T-helper 1 cell (primary cell): ENCODE measurements at regions not wholly inside any gene's neighbourhood (a gene's known extent, or its start where the extent isn't known, plus 50 kb on each side); places are given as distances from the start of the nearest gene placed in this dataset.
A peak's percentile ranks its signal among the peaks of the same experiment; 100 is the strongest.
"Not testable (repeated sequence)": the region's sequence is repeated elsewhere in the genome, so short reads cannot be mapped to it uniquely, and the experiment has no call there.

ENCODE experiments used
- DNase-seq, 5 donors: peaks; one replicate each; pipeline ENCODE4 v3.0.0-alpha.2; 2012 to 2020

- DNase-seq: no peak
Measured at GRCh38 chr2:106339609-106340008, 128.6 kb downstream of the RGPD3 start.

GRCh38 chr2:106339132-106339531, 129.1 kb downstream of the RGPD3 start:
- DNase-seq: no peak

DNA sequence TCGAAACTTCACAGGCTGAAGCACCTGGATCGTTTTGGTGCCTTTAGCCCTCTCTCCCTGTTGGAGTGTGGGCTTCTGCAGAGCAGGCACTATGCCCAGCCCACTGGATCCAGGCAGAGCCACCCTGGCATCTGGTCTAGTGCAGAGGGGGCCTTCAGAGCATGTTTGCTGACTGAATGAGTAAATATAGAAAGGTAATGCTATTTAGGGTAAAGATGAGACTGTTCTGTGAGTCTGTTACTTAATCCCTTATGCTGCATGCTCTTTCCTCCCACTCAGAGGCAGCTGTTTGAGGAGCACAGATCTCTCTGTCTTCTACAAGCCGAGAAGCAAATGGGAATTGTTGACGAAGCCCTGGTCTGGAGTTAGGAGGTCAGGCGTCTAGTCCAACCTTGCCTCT, 130.2 kb downstream of the RGPD3 start:
- no peak for DNase-seq

- no peak for DNase-seq
Measured at GRCh38 chr2:106336737-106337136, 131.5 kb downstream of the RGPD3 start.

DNA sequence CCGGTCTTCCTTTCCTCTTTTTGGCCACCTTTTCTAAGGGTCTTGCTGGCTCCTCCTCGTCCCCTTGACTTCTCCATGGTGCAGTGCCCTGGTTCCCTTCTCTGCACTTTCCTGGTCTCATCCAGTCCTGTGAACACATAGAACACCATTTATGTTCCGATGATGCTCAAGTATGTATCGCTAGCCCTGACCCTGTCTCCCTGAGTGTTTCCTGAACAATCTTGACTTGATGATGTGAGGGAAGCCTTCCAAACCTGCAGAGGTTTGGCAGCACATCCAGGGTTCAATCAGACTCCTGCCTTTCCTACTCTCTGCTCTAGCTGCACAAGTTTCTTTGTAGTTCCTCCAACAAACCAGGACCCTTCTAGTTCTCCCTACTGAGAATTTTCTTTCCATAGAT, 132.1 kb downstream of the RGPD3 start:
- DNase-seq: no peak

- DNase-seq: no peak
Measured at GRCh38 chr2:106334802-106335201, 133.4 kb downstream of the RGPD3 start.

DNA sequence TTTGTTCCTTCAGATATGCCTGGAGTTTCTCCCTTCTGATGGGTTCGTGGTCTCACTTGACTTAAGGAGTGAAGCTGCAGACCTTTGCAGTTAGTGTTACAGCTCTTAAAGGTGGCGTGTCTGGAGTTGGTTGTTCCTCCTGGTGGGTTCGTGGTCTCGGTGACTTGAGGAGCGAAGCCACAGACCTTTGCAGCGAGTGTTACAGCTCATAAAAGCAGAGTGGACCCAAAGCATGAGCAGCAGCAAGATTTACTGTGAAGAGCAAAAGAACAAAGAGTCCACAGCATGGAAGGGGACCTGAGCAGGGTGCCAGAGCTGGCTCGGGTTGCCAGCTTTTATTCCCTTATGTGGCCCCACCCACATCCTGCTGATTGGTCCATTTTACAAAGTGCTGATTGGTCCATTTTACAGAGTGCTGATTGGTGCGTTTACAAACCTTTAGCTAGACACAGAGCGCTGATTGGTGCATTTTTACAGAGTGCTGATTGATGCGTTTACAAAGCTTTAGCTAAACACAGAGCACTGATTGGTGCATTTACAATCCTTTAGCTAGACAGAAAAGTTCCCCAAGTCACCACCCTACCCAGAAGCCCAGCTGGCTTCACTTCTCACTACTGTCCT, 134.8 kb downstream of the RGPD3 start:
- not testable (repeated sequence) for DNase-seq

DNA sequence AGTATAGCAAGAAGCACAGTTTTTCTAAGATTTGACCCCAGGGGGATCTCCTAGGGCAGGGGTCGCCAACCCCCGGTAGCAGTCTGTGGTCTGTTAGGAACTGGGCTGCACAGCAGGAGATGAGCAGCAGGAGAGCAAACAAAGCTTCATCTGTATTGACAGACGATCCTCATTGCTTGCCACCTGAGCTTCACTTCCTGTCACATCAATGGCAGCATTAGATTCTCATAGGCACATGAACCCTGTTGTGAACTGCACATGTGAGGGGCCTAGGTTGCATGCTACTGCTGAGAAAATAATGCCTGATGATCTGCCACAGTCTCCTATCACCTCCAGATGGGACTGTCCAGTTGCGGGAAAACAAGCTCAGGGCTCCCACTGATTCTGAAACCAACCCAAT, 136.2 kb downstream of the RGPD3 start:
- no peak for DNase-seq

DNA sequence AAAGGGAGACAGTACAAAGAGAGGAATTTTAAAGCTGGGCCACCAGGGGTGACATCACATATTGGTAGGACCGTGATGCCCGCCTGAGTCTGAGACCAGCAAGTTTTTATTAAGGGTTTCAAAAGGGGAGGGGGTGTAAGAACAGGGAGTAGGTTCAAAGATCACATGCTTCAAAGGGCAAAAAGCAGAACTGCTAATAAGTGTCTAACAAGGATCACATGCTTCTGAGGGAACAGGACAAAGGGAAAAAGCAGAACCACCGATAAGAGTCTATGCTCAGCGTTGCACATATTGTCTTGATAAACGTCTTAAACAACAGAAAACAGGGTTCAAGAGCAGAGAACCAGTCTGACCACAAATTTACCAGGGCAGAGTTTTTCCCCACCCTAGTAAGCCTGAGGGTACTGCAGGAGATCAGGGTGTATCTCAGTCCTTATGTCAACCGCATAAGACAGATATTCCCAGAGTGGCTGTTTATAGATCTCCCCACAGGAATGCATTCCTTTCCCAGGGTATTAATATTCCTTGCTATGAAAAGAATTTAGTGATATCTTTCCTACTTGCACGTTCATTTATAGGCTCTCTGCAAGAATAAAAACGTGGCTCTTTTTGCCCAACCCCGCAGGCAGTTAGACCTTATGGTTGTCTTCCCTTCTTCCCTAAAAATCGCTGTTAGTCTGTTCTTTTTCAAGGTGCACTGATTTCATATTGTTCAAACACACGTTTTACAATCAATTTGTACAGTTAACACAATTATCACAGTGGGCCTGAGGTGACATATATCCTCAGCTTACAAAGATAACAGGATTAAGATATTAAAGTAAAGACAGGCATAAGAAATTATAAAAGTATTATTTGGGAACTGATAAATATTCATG, 136.5 kb upstream of the UXS1 start:
- not testable (repeated sequence) for DNase-seq

- no peak for DNase-seq
Measured at GRCh38 chr2:106323337-106324013, 129.4 kb upstream of the UXS1 start.

DNA sequence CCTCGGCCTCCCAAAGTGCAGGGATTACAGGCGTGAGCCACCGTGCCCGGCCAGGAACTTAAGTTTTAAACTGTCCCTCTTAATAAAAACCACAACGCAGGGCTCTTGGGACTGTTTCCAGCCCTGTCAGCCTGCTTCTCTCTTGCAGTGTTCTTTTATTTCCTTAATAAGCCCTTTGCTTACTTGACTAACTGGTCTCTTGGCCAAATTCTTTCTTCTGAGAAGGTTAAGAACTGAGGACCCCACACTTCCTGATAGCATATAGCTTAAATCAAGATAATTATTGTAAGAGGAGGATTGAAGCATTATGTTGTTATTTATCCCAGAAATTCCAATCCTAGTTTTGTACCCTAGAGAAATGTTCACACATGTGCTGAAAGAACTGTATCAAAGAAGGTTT, 128.2 kb upstream of the UXS1 start:
- no peak for DNase-seq

DNA sequence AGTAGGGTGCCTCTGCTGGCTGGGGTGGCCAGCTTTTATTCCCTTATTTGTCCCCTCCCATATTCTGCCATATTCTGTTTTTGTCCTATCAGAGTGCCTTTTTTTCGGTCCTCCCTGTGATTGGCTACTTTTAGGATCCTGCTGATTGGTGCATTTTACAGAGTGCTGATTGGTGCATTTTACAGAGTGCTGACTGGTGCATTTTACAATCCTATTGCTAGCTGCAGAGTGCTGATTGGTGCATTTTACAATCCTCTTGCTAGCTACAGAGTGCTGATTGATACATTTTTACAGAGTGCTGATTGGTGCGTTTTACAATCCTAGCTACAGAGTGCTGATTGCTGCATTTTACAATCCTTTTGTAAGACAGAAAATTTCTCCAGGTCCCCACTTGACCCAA, 126.3 kb upstream of the UXS1 start:
- DNase-seq: not testable (repeated sequence)

DNA sequence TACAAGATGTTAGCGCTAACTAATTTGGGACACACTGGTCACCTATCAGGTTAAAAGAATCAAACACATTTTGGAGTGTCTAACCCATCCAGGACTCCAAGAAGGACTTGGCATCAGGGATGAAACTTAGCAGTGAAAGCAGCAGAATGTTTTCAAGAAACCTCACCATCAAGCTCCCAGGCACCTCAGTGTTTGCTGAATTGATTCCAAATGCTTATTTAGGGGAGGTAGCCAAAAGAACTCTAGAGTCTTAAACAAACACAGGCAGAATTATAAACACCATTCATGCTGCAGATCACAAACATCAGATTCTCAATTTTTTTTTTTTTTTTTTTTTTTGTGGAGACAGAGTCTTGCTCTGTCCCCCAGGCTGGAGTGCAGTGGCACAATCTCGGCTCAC, 122.8 kb upstream of the UXS1 start:
- no peak for DNase-seq

DNA sequence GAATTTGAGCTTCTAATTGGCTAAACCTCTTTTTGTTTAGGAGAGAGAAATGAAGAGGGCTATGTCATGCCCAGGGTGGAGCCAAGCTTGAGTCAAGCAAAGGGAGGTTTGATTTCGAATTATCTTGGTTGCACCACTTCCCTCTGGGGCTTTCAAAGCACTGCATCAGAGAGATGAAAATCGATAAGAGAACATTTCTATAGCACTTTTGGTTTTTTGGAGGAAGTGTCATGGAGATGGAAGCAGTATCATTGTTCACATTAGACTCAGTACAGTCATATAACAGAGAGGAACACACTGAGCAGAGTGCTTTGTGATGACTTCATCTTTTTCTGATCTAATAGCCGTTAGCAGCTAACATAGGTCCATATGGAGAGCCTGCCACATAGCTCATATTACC, 120.3 kb upstream of the UXS1 start:
- peak in 1 of 5 donors; percentile 48 for DNase-seq

- no peak for DNase-seq
Measured at GRCh38 chr2:106311041-106311370, 116.9 kb upstream of the UXS1 start.

DNA sequence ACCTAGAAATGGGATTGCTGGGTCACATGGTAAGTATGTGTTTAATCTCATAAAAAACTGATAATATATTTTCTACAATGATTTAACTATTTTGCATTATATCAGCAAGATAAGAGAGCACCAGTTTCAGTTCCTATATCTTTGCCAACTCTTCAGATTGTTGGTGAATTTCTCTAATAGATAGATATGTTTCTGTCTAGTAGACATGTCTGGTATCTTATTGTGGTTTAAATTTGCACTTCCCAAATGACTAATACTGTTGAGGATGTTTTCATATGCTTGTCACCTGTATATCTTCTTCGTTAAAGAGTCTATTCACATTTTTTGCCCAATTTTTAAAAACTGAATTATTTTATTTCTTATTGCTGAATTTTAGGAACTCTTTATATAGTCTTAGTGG, 113.8 kb upstream of the UXS1 start:
- no peak for DNase-seq

GRCh38 chr2:106306387-106306786, 112.3 kb upstream of the UXS1 start:
- no peak for DNase-seq

DNA sequence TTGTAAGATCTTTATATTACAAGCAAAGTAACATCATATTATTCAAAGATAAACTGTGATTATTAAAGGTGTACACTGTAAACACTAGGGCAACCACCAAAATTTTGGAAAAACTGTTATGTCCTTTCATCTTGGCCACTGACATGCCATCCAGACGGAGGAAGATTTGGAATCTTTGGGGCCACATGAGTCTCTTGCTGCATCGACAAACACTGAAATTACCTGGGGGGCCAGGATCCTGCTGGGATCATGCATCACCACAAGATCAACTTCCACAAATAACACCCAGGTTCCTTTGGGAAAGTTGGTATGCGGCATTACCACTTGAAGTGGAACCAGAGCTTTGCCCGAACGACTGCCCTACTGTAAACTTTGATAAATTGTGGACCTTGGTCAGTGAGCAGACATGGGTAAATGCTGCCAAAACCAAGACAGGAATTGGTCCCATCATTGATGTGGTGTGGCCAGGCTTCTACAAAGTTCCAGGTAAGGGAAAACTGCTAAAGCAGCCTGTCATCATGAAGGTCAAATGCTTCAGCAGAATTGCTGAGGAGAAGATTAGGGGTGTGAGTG, 110.6 kb upstream of the UXS1 start:
- no peak for DNase-seq

- DNase-seq: no peak
Measured at GRCh38 chr2:106299696-106300095, 105.6 kb upstream of the UXS1 start.

GRCh38 chr2:106296182-106296815, 102.2 kb upstream of the UXS1 start:
- DNase-seq: no peak

DNA sequence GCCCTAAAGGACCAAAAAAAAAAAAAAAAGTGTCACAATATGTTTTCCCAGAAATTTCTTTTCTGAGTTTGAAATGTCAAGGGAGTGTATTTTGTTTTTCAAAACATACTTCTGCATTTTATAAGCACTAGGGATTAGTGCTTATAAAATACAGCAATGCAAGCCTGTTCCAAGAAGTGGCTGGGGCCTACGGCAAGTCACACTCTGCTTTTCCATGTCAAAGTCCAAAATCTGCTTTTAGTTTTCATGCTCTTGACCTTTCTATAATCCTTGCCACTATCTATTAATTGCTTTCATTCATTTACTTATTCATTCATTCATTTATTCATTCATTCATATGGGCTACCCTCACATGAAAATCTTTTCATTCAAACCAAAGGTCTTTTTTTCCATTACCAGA, 100.1 kb upstream of the UXS1 start:
- no peak for DNase-seq

GRCh38 chr2:106293271-106293783, 99.2 kb upstream of the UXS1 start:
- no peak for DNase-seq

DNA sequence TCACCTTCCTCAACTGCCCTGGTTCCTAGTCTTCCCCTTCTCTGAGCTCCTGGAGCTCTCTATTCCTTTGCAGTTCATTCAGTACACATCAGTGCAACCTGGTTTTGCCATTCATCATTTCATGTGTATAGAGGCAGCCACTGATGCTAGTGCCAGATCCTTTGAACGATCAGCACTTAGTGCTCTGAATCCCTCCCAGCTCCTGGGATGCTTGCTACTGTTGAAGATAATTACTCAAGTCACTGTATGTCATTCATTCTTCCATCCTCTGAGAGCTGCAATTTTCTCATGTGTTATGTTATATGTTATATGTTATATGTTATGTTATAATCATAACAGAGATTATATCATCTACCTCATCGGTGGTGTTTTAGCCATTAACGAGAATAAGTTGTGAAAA, 98.5 kb upstream of the UXS1 start:
- no peak for DNase-seq
